ENCODE measurements at regions not wholly inside any gene's neighbourhood (a gene's known extent, or its start where the extent isn't known, plus 50 kb on each side); places are given as distances from the start of the nearest gene placed in this dataset.

DNA sequence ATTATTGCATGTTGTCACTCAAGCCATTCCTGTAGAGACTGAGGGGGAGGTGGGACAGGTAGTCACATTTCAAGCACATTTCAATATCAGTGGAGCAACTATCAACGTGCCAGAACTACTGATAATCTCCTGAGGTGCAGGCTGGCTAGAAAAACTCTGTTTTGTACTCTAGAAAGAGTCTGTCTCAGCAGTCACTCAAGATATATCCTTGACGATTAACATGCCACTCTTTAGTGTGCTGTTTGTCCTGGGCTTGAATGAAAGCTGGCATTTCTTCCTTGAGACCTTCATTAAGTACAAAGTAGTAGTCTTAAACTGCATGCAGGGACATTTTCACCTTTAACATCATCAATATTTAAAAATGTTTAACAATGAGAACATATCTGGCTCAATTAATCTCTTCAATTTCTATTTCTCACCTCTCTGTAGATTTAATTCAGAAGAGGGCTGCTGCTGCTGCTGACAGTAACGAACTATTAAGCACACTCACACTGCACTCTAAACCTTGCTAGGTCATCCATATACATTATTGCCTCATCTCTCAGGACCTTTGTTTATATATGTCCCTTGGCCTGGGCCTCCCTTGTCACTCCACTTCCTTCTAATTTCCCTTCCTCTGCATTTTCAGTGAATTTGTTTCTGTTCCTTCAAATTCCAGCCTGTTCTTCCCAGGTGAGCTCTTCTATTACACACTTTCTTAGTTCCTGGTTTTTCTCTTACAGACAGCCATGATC is 412.0 kb downstream of the HAPSTR1 start:
- DNase-seq (ENCODE audit: low read depth) = no peak
- H3K4me3 ChIP-seq (ENCODE audit: low read depth, low read length) = no peak overlapping the region
- TF ChIP-seq, protein P1, sequence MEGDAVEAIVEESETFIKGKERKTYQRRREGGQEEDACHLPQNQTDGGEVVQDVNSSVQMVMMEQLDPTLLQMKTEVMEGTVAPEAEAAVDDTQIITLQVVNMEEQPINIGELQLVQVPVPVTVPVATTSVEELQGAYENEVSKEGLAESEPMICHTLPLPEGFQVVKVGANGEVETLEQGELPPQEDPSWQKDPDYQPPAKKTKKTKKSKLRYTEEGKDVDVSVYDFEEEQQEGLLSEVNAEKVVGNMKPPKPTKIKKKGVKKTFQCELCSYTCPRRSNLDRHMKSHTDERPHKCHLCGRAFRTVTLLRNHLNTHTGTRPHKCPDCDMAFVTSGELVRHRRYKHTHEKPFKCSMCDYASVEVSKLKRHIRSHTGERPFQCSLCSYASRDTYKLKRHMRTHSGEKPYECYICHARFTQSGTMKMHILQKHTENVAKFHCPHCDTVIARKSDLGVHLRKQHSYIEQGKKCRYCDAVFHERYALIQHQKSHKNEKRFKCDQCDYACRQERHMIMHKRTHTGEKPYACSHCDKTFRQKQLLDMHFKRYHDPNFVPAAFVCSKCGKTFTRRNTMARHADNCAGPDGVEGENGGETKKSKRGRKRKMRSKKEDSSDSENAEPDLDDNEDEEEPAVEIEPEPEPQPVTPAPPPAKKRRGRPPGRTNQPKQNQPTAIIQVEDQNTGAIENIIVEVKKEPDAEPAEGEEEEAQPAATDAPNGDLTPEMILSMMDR (conservative IDR thresholded peaks at IDR 0.05; ENCODE audit: low read depth, low read length) = no peak

DNA sequence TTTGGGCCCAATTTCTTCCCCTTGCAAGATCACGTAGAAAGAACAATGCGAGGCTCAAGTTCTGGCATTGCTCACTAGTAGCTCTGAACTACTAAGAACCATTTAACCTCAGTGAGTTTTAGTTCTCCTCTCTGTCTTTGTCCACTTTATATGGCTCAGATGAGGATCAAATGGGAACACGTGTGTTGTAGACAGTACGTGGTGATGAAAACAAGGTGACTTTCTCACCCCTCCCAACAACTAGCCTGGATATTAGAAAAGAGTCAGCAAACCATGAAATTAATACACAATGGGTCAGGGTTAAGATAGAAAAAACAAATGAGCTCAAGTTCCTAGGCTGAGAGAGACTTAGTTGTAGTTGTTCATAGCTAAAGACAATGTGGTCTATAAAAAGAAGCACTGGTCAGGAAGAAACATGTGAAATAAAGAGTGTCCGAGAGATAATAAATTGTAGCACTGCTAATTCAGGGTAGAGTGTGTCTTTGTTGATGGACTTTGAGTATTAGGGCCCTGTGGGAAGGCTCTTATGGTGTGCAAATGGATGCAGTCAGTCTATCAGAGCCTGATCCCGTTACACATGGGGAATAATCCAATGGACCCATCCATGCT is 417.0 kb downstream of the HAPSTR1 start:
- TF ChIP-seq, protein P1 (conservative IDR thresholded peaks at IDR 0.05; ENCODE audit: low read depth, low read length) = no peak
- no peak for DNase-seq (ENCODE audit: low read depth)

GRCh38 chr16:9509663-9510062 is 418.2 kb downstream of the HAPSTR1 start:
- TF ChIP-seq, protein P1 (conservative IDR thresholded peaks at IDR 0.05; ENCODE audit: low read depth, low read length) = no peak
- DNase-seq (ENCODE audit: low read depth) = no peak
- H3K4me3 ChIP-seq (ENCODE audit: low read depth, low read length) = no peak overlapping the region

More for the DNA sequence above, 417.0 kb downstream of the HAPSTR1 start:
- no peak overlapping the region for H3K4me3 ChIP-seq (ENCODE audit: low read depth, low read length)

GRCh38 chr16:9511389-9511788 is 419.9 kb downstream of the HAPSTR1 start:
- DNase-seq (ENCODE audit: low read depth) = no peak
- H3K4me3 ChIP-seq (ENCODE audit: low read depth, low read length) = no peak overlapping the region
- TF ChIP-seq, protein P1 (conservative IDR thresholded peaks at IDR 0.05; ENCODE audit: low read depth, low read length) = no peak

DNA sequence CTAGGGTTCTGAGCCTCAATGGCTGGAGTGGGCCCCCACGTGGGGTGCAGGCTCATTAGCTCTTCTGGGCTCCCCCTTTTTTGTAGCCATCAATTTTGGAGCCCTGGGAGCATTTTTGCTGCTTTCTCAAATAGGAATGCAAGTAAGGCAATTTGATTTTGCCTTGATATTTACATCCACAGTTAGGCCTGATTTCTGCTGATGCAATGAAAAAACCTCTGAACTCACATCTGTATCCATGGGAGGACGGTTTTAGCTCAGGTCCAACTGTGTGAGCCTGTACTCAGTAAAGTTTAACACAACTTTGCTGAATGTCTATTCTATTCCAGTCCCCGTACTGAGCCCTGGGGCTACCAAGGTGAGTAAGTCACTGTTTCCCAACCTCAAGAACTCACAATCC is 425.0 kb downstream of the HAPSTR1 start:
- H3K4me3 ChIP-seq (ENCODE audit: low read depth, low read length) = no peak overlapping the region
- TF ChIP-seq, protein P1 (conservative IDR thresholded peaks at IDR 0.05; ENCODE audit: low read depth, low read length) = no peak
- DNase-seq (ENCODE audit: low read depth) = no peak

GRCh38 chr16:9518051-9518450 is 426.6 kb downstream of the HAPSTR1 start:
- H3K4me3 ChIP-seq (ENCODE audit: low read depth, low read length) = no peak overlapping the region
- TF ChIP-seq, protein P1 (conservative IDR thresholded peaks at IDR 0.05; ENCODE audit: low read depth, low read length) = no peak
- no peak for DNase-seq (ENCODE audit: low read depth)

DNA sequence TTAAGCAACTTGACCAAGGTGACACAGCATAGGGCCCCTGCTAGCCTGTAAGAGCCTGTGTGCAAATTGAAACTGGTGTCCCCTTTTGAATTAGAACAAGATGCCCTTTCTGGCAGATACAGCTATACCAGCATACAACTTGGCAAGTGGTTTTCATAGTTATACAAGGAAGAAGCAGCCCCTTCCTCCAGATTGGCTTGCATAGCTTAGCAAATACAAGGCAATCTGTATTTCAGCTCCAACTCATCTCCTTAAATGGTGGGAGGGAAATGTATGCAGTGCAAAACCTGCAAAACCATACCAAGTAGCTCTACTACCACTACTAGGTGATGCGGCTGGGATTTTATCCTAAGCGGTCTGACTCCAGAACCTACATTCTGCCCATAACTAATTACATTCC is 427.1 kb downstream of the HAPSTR1 start:
- TF ChIP-seq, protein P1 (conservative IDR thresholded peaks at IDR 0.05; ENCODE audit: low read depth, low read length) = no peak

More for the DNA sequence above, 427.1 kb downstream of the HAPSTR1 start:
- no peak overlapping the region for H3K4me3 ChIP-seq (ENCODE audit: low read depth, low read length)
- no peak for DNase-seq (ENCODE audit: low read depth)
